HCT116 (cell line): ENCODE measurements at regions not wholly inside any gene's neighbourhood (a gene's known extent, or its start where the extent isn't known, plus 50 kb on each side); places are given as distances from the start of the nearest gene placed in this dataset.

Source experiments
- ATAC-seq: fragments of 200-7000 bp; cut with Tn5 transposase; 2 replicates; pipeline ENCODE4 v1.9.1; 2020; ENCODE audit warnings: mild to moderate bottlenecking, moderate library complexity
- BruUV-seq: library from RNA; stranded (reverse); fragments of 400-500 nt; replicated peaks from 2 replicates; lab custom pipeline; 2021; lab: Mats Ljungman, UMichigan
- CTCF ChIA-PET: fragments of 300-600 bp; sonication (Branson Sonifier 250); formaldehyde crosslinking; loops from one replicate; lab custom pipeline; 2021; ENCODE audit warnings: antibody characterized with exemption; lab: Charles Lee
- POLR2A ChIA-PET: fragments of 300-600, 350-600 bp; sonication (Branson Sonifier 250); formaldehyde crosslinking; loops from one replicate; lab custom pipeline; 2021; ENCODE audit warnings: antibody characterized with exemption; lab: Charles Lee
- RAD21 ChIA-PET, 2 experiments: fragments of 300-600 bp; sonication (Branson Sonifier 250); formaldehyde crosslinking; loops; one replicate each; lab custom pipeline; 2023; ENCODE audit warnings: low total read pairs in 2 of 2; ENCODE audit not compliant: uncharacterized antibody in 2 of 2, unreplicated experiment in 2 of 2, low non-redundant PET in 1 of 2; lab: Charles Lee
- DNase-seq: peaks from one replicate; pipeline ENCODE4 v3.0.0-alpha.2; 2010; ENCODE audit warnings: low read depth, low spot score
- H2AFZ ChIP-seq: fragments of 200-600 bp; shearing (Covaris generic), sonication (generic); 2 replicates; pipeline ENCODE4 v1.6.1; 2017; ENCODE audit warnings: low read depth, mixed run types, mixed read lengths, antibody characterized with exemption, low read length; ENCODE audit not compliant: poor library complexity, severe bottlenecking
- H3K27ac ChIP-seq: 2 replicates; pipeline ENCODE4 v1.5.1; 2012; ENCODE audit warnings: low read depth, low read length
- H3K27me3 ChIP-seq: fragments of 200-600 bp; sonication (generic); 2 replicates; pipeline ENCODE4 v1.6.1; 2016; ENCODE audit warnings: mixed run types, low read length, mixed read lengths; ENCODE audit not compliant: insufficient read depth
- H3K36me3 ChIP-seq, 2 experiments: fragments of 200-500 bp in 1 of 2; fragments of 200-600 bp in 1 of 2; sonication (Bioruptor generic) in 1 of 2; sonication (generic) in 1 of 2; 2 replicates each; pipeline versions ENCODE4 v1.5.1 to v1.6.1; 2014 to 2016; ENCODE audit warnings: low read length in 2 of 2, inconsistent platforms in 1 of 2, mixed read lengths in 1 of 2, mixed run types in 1 of 2; ENCODE audit not compliant: insufficient read depth in 2 of 2, control insufficient read depth in 1 of 2
- H3K4me1 ChIP-seq, 2 experiments: fragments of 200-600 bp in 1 of 2; sonication (generic) in 1 of 2; 2 replicates each; pipeline versions ENCODE4 v1.5.1 to v1.6.1; 2012 to 2017; ENCODE audit warnings: low read length in 2 of 2, inconsistent platforms in 1 of 2, mild to moderate bottlenecking in 1 of 2, mixed read lengths in 1 of 2, mixed run types in 1 of 2, moderate library complexity in 1 of 2; ENCODE audit not compliant: insufficient read depth in 2 of 2, control insufficient read depth in 1 of 2
- H3K4me2 ChIP-seq: fragments of 200-600 bp; sonication (generic); 2 replicates; pipeline ENCODE4 v1.6.1; 2017; ENCODE audit warnings: mixed run types, low read length, mixed read lengths
- H3K4me3 ChIP-seq, 2 experiments: fragments of 200-600 bp in 1 of 2; sonication (generic) in 1 of 2; replicated peaks in 1 of 2; 2 replicates each; pipeline ENCODE4 v1.5.1; 2011 to 2016; ENCODE audit warnings: low read length in 2 of 2, control low read depth in 1 of 2, low read depth in 1 of 2, mild to moderate bottlenecking in 1 of 2, mixed read lengths in 1 of 2, mixed run types in 1 of 2
- H3K79me2 ChIP-seq: fragments of 200-600 bp; sonication (generic); 2 replicates; pipeline ENCODE4 v1.6.1; 2017; ENCODE audit warnings: mild to moderate bottlenecking, mixed run types, low read length, moderate library complexity, mixed read lengths; ENCODE audit not compliant: insufficient read depth
- H3K9ac ChIP-seq: fragments of 200-600 bp; sonication (generic); 2 replicates; pipeline ENCODE4 v1.6.1; 2016; ENCODE audit warnings: low read length, mixed read lengths
- H3K9me2 ChIP-seq: fragments of 200-600 bp; sonication (generic), shearing (Covaris generic); 2 replicates; pipeline ENCODE4 v1.6.1; 2017; ENCODE audit warnings: mixed run types, mild to moderate bottlenecking, moderate library complexity; ENCODE audit not compliant: insufficient read depth
- H3K9me3 ChIP-seq, 2 experiments: fragments of 200-500 bp in 1 of 2; fragments of 200-600 bp in 1 of 2; sonication (Bioruptor generic) in 1 of 2; sonication (generic) in 1 of 2; 2 replicates each; pipeline ENCODE4 v1.6.1; 2014 to 2017; ENCODE audit warnings: low read length in 2 of 2, mixed read lengths in 2 of 2, inconsistent platforms in 1 of 2, low read depth in 1 of 2, mild to moderate bottlenecking in 1 of 2, mixed run types in 1 of 2, moderate library complexity in 1 of 2; ENCODE audit not compliant: control insufficient read depth in 1 of 2, insufficient read depth in 1 of 2
- H4K20me1 ChIP-seq: fragments of 200-600 bp; sonication (generic), shearing (Covaris generic); 2 replicates; pipeline ENCODE4 v1.6.1; 2017; ENCODE audit warnings: mixed run types, mild to moderate bottlenecking, moderate library complexity; ENCODE audit not compliant: insufficient read depth
- CEBPB ChIP-seq: IDR thresholded peaks from 2 replicates; pipeline ENCODE4 v1.6.1; 2012; ENCODE audit warnings: low read depth
- ELF1 ChIP-seq: IDR thresholded peaks from 2 replicates; pipeline ENCODE4 v1.6.1; 2012; ENCODE audit warnings: low read depth, borderline replicate concordance
- EZH2phosphoT487 ChIP-seq: fragments of 200-600 bp; IDR thresholded peaks from 2 replicates; pipeline ENCODE4 v1.6.1; 2018; ENCODE audit warnings: antibody characterized with exemption, borderline replicate concordance
- JUND ChIP-seq: IDR thresholded peaks from 2 replicates; pipeline ENCODE4 v1.6.1; 2012
- POLR2A ChIP-seq: IDR thresholded peaks from 2 replicates; pipeline ENCODE4 v1.7.0; 2011; ENCODE audit warnings: borderline replicate concordance; ENCODE audit not compliant: insufficient read depth, insufficient read length; ENCODE audit errors: extremely low read depth
- POLR2AphosphoS5 ChIP-seq: IDR thresholded peaks from 2 replicates; pipeline ENCODE4 v1.6.1; 2011; ENCODE audit warnings: mild to moderate bottlenecking, low read depth, low read length, moderate library complexity
- ZFX ChIP-seq: fragments of 450-650 bp; IDR thresholded peaks from 2 replicates; pipeline ENCODE4 v1.6.1; 2017
- intact Hi-C: fragments of 100-400 bp; cut with micrococcal nuclease; formaldehyde crosslinking; loops from 2 replicates; pipeline ENCODE4 v1.10.0; 2022
- TF ChIP-seq, protein P1 (sequence below): IDR thresholded peaks from 2 replicates; pipeline ENCODE4 v1.6.1; 2011; ENCODE audit warnings: mild to moderate bottlenecking, low read length, moderate library complexity; ENCODE audit not compliant: insufficient replicate concordance; ENCODE audit errors: extremely low read depth
- TF ChIP-seq, protein P2 (sequence below), 3 experiments: fragments of 200-600 bp in 1 of 3; sonication (generic) in 1 of 3; IDR thresholded peaks in 2 of 3; conservative IDR thresholded peaks in 1 of 3; 2 replicates each; pipeline ENCODE4 v1.5.1; 2012 to 2017; ENCODE audit warnings: low read depth in 2 of 3, low read length in 2 of 3, antibody characterized with exemption in 1 of 3, borderline replicate concordance in 1 of 3, control low read depth in 1 of 3, mild to moderate bottlenecking in 1 of 3, mixed read lengths in 1 of 3, mixed run types in 1 of 3, moderate library complexity in 1 of 3; ENCODE audit not compliant: insufficient read depth in 1 of 3

GRCh38 chr16:85222155-85222863, 110.0 kb upstream of the CIBAR2 start:
- H3K4me1 ChIP-seq = peaks cover 5 to 12% of the 10 kb centered on the region in 2 experiments; a peak in 3 of 4 replicates
- no peaks in the 10 kb centered on the region for H3K79me2 ChIP-seq
- H3K9me2 ChIP-seq = no peaks in the 10 kb centered on the region
- no peak overlapping the region for H3K9ac ChIP-seq
- H2AFZ ChIP-seq = no peak overlapping the region
- DNase-seq = no peak
- RAD21 ChIA-PET = no interaction called here
- H3K4me2 ChIP-seq = no peak overlapping the region
- no peaks in the 10 kb centered on the region for H4K20me1 ChIP-seq
- no peak for ATAC-seq
- no peak overlapping the region for H3K4me3 ChIP-seq
- no peak overlapping the region; the same call in 1 of the 2 replicates for H3K27ac ChIP-seq
- TF ChIP-seq EZH2phosphoT487 = no peak
- TF ChIP-seq, protein P1, sequence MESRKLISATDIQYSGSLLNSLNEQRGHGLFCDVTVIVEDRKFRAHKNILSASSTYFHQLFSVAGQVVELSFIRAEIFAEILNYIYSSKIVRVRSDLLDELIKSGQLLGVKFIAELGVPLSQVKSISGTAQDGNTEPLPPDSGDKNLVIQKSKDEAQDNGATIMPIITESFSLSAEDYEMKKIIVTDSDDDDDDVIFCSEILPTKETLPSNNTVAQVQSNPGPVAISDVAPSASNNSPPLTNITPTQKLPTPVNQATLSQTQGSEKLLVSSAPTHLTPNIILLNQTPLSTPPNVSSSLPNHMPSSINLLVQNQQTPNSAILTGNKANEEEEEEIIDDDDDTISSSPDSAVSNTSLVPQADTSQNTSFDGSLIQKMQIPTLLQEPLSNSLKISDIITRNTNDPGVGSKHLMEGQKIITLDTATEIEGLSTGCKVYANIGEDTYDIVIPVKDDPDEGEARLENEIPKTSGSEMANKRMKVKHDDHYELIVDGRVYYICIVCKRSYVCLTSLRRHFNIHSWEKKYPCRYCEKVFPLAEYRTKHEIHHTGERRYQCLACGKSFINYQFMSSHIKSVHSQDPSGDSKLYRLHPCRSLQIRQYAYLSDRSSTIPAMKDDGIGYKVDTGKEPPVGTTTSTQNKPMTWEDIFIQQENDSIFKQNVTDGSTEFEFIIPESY = no peak
- TF ChIP-seq CEBPB = no peak
- TF ChIP-seq JUND = no peak
- no peak for TF ChIP-seq ZFX
- no peak for TF ChIP-seq POLR2A
- no peak for TF ChIP-seq POLR2AphosphoS5
- TF ChIP-seq, protein P2, sequence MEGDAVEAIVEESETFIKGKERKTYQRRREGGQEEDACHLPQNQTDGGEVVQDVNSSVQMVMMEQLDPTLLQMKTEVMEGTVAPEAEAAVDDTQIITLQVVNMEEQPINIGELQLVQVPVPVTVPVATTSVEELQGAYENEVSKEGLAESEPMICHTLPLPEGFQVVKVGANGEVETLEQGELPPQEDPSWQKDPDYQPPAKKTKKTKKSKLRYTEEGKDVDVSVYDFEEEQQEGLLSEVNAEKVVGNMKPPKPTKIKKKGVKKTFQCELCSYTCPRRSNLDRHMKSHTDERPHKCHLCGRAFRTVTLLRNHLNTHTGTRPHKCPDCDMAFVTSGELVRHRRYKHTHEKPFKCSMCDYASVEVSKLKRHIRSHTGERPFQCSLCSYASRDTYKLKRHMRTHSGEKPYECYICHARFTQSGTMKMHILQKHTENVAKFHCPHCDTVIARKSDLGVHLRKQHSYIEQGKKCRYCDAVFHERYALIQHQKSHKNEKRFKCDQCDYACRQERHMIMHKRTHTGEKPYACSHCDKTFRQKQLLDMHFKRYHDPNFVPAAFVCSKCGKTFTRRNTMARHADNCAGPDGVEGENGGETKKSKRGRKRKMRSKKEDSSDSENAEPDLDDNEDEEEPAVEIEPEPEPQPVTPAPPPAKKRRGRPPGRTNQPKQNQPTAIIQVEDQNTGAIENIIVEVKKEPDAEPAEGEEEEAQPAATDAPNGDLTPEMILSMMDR (IDR thresholded peaks at IDR 0.05 in 2 of 3, conservative IDR thresholded peaks at IDR 0.05 in 1 of 3; ENCODE audit: borderline replicate concordance in 1 of 3, insufficient read depth in 1 of 3, low read depth in 2 of 3, low read length in 2 of 3) = no peak
- TF ChIP-seq ELF1 = no peak
- TF ChIP-seq, all 23 proteins: peak for 0
- POLR2A ChIA-PET = no interaction called here
- intact Hi-C loops = no loop called here
- BruUV-seq = no TSS peak
- Histone ChIP-seq H3K9me3 (0 out of 4 replicates have a peak, but pooled peaks cover 0 to 6% of the 10 kb centered on the region in 2 experiments), H3K36me3 (no peaks in the 10 kb centered on the region), H3K27me3 (no peaks in the 10 kb centered on the region)
- CTCF ChIA-PET = no interaction called here
